Activated gamma-delta T cell treated with anti-CD3 and anti-CD28 coated beads, Interleukin-2, amount 50 U/mL, for 16 hours (primary cell): ENCODE measurements at regions not wholly inside any gene's neighbourhood (a gene's known extent, or its start where the extent isn't known, plus 50 kb on each side); places are given as distances from the start of the nearest gene placed in this dataset.

Source experiments
- DNase-seq: peaks from one replicate; pipeline ENCODE4 v3.0.0-alpha.2; 2020; ENCODE audit warnings: low read depth

- no peak for DNase-seq
Measured at GRCh38 chr6:156648616-156649015, 128.6 kb upstream of the ARID1B start.

GRCh38 chr6:156647991-156648390 lies 129.2 kb upstream of the ARID1B start:
- no peak for DNase-seq

GRCh38 chr6:156647140-156647784 lies 129.9 kb upstream of the ARID1B start:
- DNase-seq = no peak

DNA sequence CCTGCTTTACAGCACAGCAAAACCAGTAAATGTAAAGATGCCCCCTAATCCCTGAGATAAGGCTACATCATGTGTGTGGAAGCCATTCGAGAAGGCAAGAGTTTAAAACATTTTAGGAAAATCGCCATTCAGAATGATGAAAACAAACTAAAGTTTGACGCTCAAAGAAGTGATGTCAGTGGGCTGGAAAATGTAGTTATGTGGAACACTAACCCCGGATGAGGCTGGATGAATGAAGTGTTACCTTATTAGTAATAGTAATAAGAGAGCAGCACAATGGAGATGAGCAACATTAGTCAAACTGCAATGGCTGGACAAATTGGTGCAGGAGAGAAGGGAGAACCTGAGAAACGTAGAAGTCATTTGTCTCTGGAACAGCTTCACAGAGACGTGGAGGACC lies 130.7 kb upstream of the ARID1B start:
- no peak for DNase-seq

- no peak for DNase-seq
Measured at GRCh38 chr6:156645097-156645496, 132.1 kb upstream of the ARID1B start.

GRCh38 chr6:156639009-156639721 lies 138.0 kb upstream of the ARID1B start:
- no peak for DNase-seq

- no peak for DNase-seq
Measured at GRCh38 chr6:156638581-156638980, 138.6 kb upstream of the ARID1B start.

DNA sequence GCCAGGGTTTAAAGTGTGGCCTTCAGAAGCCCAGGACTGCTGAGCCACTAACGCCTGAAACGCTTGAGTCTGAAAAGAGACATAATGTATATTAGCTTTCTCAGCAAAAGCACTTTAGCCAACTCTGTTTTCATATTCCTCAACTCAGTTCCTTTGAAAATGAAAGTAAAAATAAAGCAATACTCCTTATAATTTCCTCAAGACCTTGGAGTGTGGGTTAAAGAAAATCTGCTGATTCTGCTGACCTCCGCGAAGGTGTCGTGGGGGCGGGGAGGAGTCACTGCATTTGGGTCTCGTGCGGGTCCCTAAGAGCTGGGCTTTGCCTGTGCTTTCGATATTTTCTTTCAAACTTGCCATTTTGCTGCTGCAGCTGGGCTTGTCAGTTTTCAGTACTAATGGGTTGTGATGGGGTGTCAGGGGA lies 142.2 kb upstream of the ARID1B start:
- no peak for DNase-seq

DNA sequence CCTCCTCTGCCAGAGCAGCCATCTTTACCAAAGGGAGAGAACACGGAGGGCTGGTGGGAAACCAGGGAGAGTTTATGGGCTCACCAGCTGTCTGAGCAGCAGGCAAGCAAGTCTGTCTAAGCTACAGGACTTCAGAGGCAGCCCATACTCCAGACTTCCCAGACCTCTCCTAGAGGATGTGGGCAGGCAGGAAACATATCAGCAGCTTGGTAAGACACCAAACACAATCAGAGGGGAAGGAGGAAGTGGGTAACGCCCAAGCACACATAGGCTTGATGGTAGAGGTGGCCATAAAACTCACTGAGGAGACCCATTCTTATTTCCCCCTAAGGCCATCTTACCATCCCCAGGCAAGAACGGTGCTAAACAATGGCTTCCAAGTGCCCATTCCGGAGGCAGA lies 143.1 kb upstream of the ARID1B start:
- no peak for DNase-seq

DNA sequence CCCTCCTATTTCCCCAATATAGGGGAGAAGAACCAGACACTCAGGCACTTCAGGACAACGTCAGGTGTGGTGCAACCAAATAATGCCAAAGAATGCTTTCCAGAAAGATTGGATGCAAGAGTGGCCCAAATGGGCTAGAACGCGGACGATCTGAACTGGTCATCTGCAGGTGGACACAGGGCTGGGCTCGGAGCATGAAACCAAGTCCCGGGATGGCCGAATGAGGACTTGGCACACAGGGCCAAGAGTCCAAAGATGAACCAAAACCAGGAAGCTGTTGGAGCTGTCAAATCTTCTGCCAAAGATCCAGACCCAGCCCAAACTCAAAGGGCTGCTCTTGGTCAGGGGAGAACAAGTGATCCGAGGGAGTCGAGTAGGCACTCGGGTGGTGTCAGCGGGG lies 143.9 kb upstream of the ARID1B start:
- DNase-seq = no peak

GRCh38 chr6:156630613-156631302 lies 146.4 kb upstream of the ARID1B start:
- DNase-seq = no peak

DNA sequence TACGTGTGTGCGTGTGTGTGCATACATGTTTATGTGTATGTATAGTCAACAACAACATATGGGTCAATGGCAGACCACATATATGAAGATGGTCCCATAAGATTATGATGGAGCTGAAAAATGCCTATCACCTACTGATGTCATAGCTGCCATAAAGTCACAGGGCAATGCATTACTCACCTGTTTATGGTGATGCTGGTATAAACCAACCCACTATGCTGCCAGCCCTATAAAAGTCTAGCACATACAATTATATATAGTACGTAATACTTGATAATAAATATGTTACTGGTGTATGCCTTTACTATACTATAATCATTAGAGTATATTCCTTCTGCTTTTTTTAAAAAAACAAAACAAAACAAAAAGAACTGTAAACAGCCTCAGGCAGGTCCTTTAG lies 148.4 kb upstream of the ARID1B start:
- DNase-seq = no peak

GRCh38 chr6:156627524-156627923 lies 149.7 kb upstream of the ARID1B start:
- no peak for DNase-seq

DNA sequence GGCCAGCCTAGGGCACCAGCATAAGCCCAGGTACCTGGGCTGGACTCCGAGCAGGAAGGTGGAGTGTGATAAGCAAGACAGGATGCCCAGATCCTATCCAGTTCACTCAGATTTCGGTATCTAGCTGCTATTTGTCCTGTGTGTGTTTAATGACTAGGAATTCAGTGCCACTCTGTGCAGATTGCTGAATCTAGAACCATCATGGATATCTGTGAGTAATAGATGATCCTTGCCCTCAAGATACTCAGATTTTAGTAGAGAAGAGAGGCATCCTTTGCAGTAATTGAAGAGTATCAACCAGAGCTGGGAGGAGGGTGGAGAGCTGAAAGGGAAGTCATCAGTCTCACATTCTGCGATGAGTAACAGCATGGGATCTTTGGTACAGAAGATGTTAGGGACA lies 155.0 kb upstream of the ARID1B start:
- DNase-seq = no peak

DNA sequence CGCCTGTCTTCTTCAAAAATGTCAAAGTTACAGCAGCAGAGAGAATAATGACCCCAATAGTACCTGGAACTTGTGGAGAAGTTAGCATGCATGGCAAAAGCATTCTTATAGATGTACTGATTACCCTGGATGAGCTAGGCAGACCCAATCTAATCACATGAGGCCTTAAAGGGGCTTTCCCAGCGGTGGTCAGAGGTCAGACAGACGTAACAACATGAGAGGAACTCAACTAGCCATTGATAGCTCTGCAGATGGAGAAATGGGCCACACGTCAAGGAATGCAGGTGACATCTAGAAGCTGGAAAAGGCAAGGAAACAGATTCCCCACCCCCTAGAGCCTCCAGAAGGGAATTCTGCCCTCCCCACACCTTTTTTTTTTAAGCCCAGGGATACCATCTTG lies 156.8 kb upstream of the ARID1B start:
- DNase-seq = no peak

DNA sequence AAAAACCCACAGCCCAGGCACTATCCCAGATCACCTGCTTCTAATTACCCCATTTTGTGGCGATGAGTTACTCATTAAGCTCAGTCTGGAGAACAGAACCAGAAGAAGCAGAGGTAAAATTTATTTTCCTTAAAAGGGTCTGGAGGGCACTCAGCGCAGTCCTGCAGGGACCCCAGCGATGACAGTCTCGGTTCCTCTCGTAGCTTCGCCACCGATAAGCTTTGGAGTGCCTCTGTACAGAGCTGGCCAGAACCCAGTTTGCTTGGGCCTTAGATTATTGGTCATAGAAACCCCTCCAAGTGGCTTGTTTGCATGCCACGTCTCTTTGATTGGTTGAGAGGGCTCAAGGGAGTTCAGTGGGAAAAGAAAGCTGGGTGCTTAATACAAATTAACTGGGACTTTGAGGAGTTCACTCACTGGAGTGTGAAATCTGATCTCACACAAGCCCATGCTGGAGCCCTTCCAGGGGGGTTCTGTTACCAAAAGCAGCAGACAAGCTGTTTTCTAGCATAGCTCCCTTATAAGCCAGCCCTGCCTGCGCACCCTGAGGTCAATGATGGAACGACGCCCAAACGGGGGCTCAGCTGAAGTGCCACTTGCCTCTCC lies 158.5 kb upstream of the ARID1B start:
- DNase-seq = no peak

GRCh38 chr6:156617941-156618340 lies 159.2 kb upstream of the ARID1B start:
- DNase-seq = no peak

GRCh38 chr6:156617376-156617775 lies 159.8 kb upstream of the ARID1B start:
- DNase-seq = no peak

GRCh38 chr6:156616495-156616894 lies 160.7 kb upstream of the ARID1B start:
- no peak for DNase-seq

DNA sequence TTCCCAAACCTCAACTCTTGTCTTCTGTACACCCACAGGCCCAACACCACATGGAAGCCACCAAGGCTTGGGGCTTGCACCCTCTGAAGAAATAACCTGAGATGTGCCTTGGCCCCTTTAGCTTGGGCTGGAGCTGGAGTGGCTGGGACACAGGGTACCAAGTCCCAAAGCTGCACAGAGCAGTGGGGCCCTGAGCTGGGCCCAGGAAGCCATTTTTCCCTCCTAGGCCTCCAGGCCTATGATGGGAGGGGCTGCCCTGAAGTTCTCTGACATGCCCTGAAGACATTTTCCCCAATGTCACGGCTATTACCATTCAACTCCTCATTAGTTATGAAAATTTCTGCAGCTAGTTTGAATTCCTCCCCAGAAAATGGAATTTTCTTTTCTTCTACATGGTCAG lies 163.2 kb upstream of the ARID1B start:
- DNase-seq = no peak

DNA sequence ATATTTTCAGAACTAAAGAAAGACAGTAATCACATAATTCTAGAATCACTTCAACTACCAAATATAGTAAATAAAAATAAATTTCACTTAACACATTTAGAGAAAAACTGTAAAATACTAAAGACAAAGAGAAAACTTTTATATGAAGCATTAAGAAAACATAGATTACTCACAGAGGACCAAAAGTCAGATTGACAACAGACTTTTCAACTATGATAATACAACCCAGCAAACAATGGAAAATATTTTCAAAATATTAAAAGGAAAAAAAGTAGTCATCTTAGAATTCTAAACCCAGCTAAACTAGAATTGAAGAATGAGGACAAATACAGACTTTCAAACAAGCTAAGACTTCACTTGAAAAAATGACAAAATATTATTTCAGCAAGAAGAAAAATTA lies 164.8 kb upstream of the ARID1B start:
- no peak for DNase-seq

GRCh38 chr6:156602066-156602385 lies 175.2 kb upstream of the ARID1B start:
- no peak for DNase-seq
